Endothelial cell of umbilical vein (primary cell): ENCODE measurements at regions not wholly inside any gene's neighbourhood (a gene's known extent, or its start where the extent isn't known, plus 50 kb on each side); places are given as distances from the start of the nearest gene placed in this dataset.

Source experiments
- BruUV-seq: library from RNA; stranded (reverse); fragments of 400-500 nt; replicated peaks from 2 replicates; lab custom pipeline; 2021; lab: Mats Ljungman, UMichigan
- CTCF ChIA-PET: fragments of 300-600, 350-600 bp; sonication (Branson Sonifier 250); formaldehyde crosslinking; loops from one replicate; lab custom pipeline; 2021; ENCODE audit warnings: antibody characterized with exemption, inconsistent platforms; lab: Charles Lee
- POLR2A ChIA-PET: fragments of 300-600, 350-600 bp; sonication (Branson Sonifier 250); formaldehyde crosslinking; loops from one replicate; lab custom pipeline; 2021; ENCODE audit warnings: antibody characterized with exemption, inconsistent platforms; lab: Charles Lee
- DNase-seq: peaks from one replicate; pipeline ENCODE4 v3.0.0-alpha.2; 2011; ENCODE audit warnings: low read depth, low spot score
- FAIRE-seq: peaks from 2 replicates; lab custom pipeline; 2011; peaks lifted over from hg19 to GRCh38; lab: Jason Lieb, UNC
- H2AFZ ChIP-seq: 2 replicates; pipeline ENCODE4 v1.6.0; 2012; ENCODE audit warnings: low read depth, low read length, control low read depth, inconsistent platforms
- H3K27ac ChIP-seq: 2 replicates; pipeline ENCODE4 v1.5.1; 2011; ENCODE audit warnings: low read depth, mild to moderate bottlenecking, control low read depth, low read length, moderate library complexity; ENCODE audit not compliant: insufficient read depth
- H3K27me3 ChIP-seq, 2 experiments: 2 replicates each; pipeline versions ENCODE4 v1.6.0 to v1.6.1; 2011; ENCODE audit warnings: low read length in 2 of 2, mixed read lengths in 1 of 2; ENCODE audit not compliant: control insufficient read depth in 2 of 2, insufficient read depth in 2 of 2
- H3K36me3 ChIP-seq, 2 experiments: 2 replicates in 1 of 2; 3 replicates in 1 of 2; pipeline ENCODE4 v1.5.1; 2011; ENCODE audit warnings: low read length in 2 of 2, mild to moderate bottlenecking in 1 of 2, moderate library complexity in 1 of 2; ENCODE audit not compliant: control insufficient read depth in 2 of 2, insufficient read depth in 2 of 2; ENCODE audit errors: extremely low read depth in 1 of 2
- H3K4me1 ChIP-seq: 3 replicates; pipeline ENCODE4 v1.5.1; 2011; ENCODE audit warnings: mild to moderate bottlenecking, low read length; ENCODE audit not compliant: control insufficient read depth, insufficient read depth; ENCODE audit errors: extremely low read depth
- H3K4me2 ChIP-seq: 2 replicates; pipeline ENCODE4 v1.6.1; 2011; ENCODE audit warnings: low read length, control low read depth, mixed read lengths; ENCODE audit not compliant: insufficient read depth
- H3K4me3 ChIP-seq, 3 experiments: fragments of 200-600 bp in 1 of 3; sonication (generic), shearing (Covaris generic) in 1 of 3; replicated peaks in 1 of 3; 2 replicates each; pipeline ENCODE4 v1.5.1; 2011 to 2016; ENCODE audit warnings: control low read depth in 3 of 3, low read length in 3 of 3, mild to moderate bottlenecking in 2 of 3, inconsistent platforms in 1 of 3, low read depth in 1 of 3, moderate library complexity in 1 of 3; ENCODE audit not compliant: insufficient read depth in 1 of 3
- H3K79me2 ChIP-seq: 2 replicates; pipeline ENCODE4 v1.6.0; 2012; ENCODE audit warnings: low read length, inconsistent platforms; ENCODE audit not compliant: control insufficient read depth, insufficient read depth
- H3K9ac ChIP-seq: replicated peaks from 2 replicates; pipeline ENCODE3; 2011; ENCODE audit warnings: low read length, control low read depth; ENCODE audit not compliant: insufficient read depth; ENCODE audit errors: extremely low read depth
- H3K9me1 ChIP-seq: replicated peaks from 3 replicates; pipeline ENCODE4 v1.6.0; 2011; ENCODE audit warnings: mild to moderate bottlenecking, low read length; ENCODE audit not compliant: control insufficient read depth, insufficient read depth; ENCODE audit errors: extremely low read depth
- H3K9me3 ChIP-seq: replicated peaks from 2 replicates; pipeline ENCODE4 v1.5.1; 2012; ENCODE audit warnings: low read length, inconsistent platforms; ENCODE audit not compliant: control insufficient read depth, insufficient read depth
- H4K20me1 ChIP-seq: replicated peaks from 2 replicates; pipeline ENCODE3; 2011; ENCODE audit warnings: mild to moderate bottlenecking, low read length; ENCODE audit not compliant: control insufficient read depth, insufficient read depth; ENCODE audit errors: extremely low read depth
- CTCF ChIP-seq, 2 donors: IDR thresholded peaks; 1 replicate in 1 of 2; 2 replicates in 1 of 2; pipeline ENCODE4 v1.5.1; 2011; ENCODE audit warnings: low read length in 2 of 2, mild to moderate bottlenecking in 2 of 2, moderate library complexity in 2 of 2, control low read depth in 1 of 2, inconsistent platforms in 1 of 2, low read depth in 1 of 2; ENCODE audit not compliant: insufficient read depth in 1 of 2; ENCODE audit errors: extremely low read depth in 1 of 2
- EZH2 ChIP-seq: IDR thresholded peaks from 2 replicates; pipeline ENCODE4 v1.6.1; 2012; ENCODE audit warnings: borderline replicate concordance, low read depth, mild to moderate bottlenecking, moderate library complexity, low read length, inconsistent platforms; ENCODE audit not compliant: severe bottlenecking
- GATA2 ChIP-seq: IDR thresholded peaks from 2 replicates; pipeline ENCODE4 v1.7.0; 2011; ENCODE audit warnings: low read depth, mild to moderate bottlenecking, moderate library complexity, mixed read lengths, low read length; ENCODE audit not compliant: insufficient read length, insufficient read depth
- MYC ChIP-seq: IDR thresholded peaks from one replicate; pipeline ENCODE4 v1.6.1; 2011; ENCODE audit warnings: mild to moderate bottlenecking, low read depth, low read length
- POLR2A ChIP-seq: IDR thresholded peaks from 2 replicates; pipeline ENCODE4 v1.6.1; 2012; ENCODE audit warnings: low read depth, mild to moderate bottlenecking, control low read depth, low read length
- POLR2AphosphoS5 ChIP-seq: IDR thresholded peaks from 2 replicates; pipeline ENCODE4 v1.6.1; 2012; ENCODE audit warnings: low read depth, mild to moderate bottlenecking, control low read depth, low read length, moderate library complexity; ENCODE audit not compliant: insufficient read depth
- dilution Hi-C: fragments of 300-500 bp; cut with MboI; formaldehyde crosslinking; loops from one replicate; pipeline ENCODE4 v1.15.0; 2019; ENCODE audit warnings: low sequenced_read_pairs; ENCODE audit not compliant: extremely low pct_ligation_motif_present
- intact Hi-C: fragments of 100-400 bp; cut with micrococcal nuclease; formaldehyde crosslinking; loops from one replicate; pipeline ENCODE4 v1.10.0; 2022

GRCh38 chr4:36006226-36006625, 238.1 kb downstream of the ARAP2 start:
- Histone ChIP-seq H3K9me1 (no peaks in the 10 kb centered on the region), H3K4me3 (no peak overlapping the region), H3K4me2 (no peak overlapping the region), H3K4me1 (no peaks in the 10 kb centered on the region), H3K9ac (no peak overlapping the region), H3K9me3 (no peaks in the 10 kb centered on the region), H3K79me2 (no peaks in the 10 kb centered on the region), H2AFZ (no peak overlapping the region), H4K20me1 (no peaks in the 10 kb centered on the region), H3K36me3 (no peaks in the 10 kb centered on the region), H3K27me3 (no peaks in the 10 kb centered on the region), H3K27ac (no peak overlapping the region)
- ChIA-PET CTCF (no interaction called here), POLR2A (no interaction called here)
- TF ChIP-seq POLR2AphosphoS5, result no peak
- no peak for TF ChIP-seq GATA2
- BruUV-seq, result no TSS peak
- intact Hi-C loops (no loop called here), dilution Hi-C loops (no loop called here)
- DNase-seq, result no peak
- FAIRE-seq, result no peak

- BruUV-seq, result no TSS peak
These were observed 233.9 kb downstream of the ARAP2 start for GRCh38 chr4:36010397-36010929.

More at GRCh38 chr4:36010397-36010929, 233.9 kb downstream of the ARAP2 start:
- no peak overlapping the region for H3K4me3 ChIP-seq
- H4K20me1 ChIP-seq, result no peaks in the 10 kb centered on the region
- TF ChIP-seq POLR2AphosphoS5 (no peak), EZH2 (no peak), MYC (no peak), POLR2A (no peak), CTCF (IDR thresholded peaks at IDR 0.05; ENCODE audit: extremely low read depth in 1 of 2, insufficient read depth in 1 of 2, low read depth in 1 of 2, low read length in 2 of 2) (no peak)
- no peaks in the 10 kb centered on the region for H3K9me1 ChIP-seq
- dilution Hi-C loops, result no loop called here
- H3K36me3 ChIP-seq, result no peaks in the 10 kb centered on the region
- no peak for DNase-seq
- ChIA-PET CTCF (no interaction called here), POLR2A (no interaction called here)
- intact Hi-C loops, result no loop called here
- no peaks in the 10 kb centered on the region for H3K9me3 ChIP-seq
- H3K9ac ChIP-seq, result no peak overlapping the region
- H3K79me2 ChIP-seq, result no peaks in the 10 kb centered on the region
- no peak for FAIRE-seq
- no peak overlapping the region for H2AFZ ChIP-seq
- no peak overlapping the region for H3K27ac ChIP-seq
- no peak overlapping the region for H3K4me2 ChIP-seq
- no peaks in the 10 kb centered on the region for H3K27me3 ChIP-seq
- H3K4me1 ChIP-seq, result no peaks in the 10 kb centered on the region
